SK-N-SH treated with all-trans-retinoic acid at 6 μM for 48 hours (cell line): ENCODE measurements at regions not wholly inside any gene's neighbourhood (a gene's known extent, or its start where the extent isn't known, plus 50 kb on each side); places are given as distances from the start of the nearest gene placed in this dataset.

Source experiments
- ATAC-seq: fragments of 200-7000 bp; cut with Tn5 transposase; 3 replicates; pipeline ENCODE4 v1.9.1; 2020; ENCODE audit warnings: mild to moderate bottlenecking, moderate library complexity
- ARNTL ChIP-seq: fragments of 450-650 bp; formaldehyde crosslinking; IDR thresholded peaks from 2 replicates; pipeline ENCODE4 v1.5.0; 2020; ENCODE audit warnings: low read depth, mild to moderate bottlenecking, moderate library complexity, borderline replicate concordance
- CSDC2 ChIP-seq: fragments of 250-450 bp; sonication (Bioruptor Pico); IDR thresholded peaks from 2 replicates; pipeline ENCODE4 v1.5.0; 2020; ENCODE audit warnings: mild to moderate bottlenecking, moderate library complexity
- ESRRG ChIP-seq: fragments of 250-450 bp; sonication (Bioruptor Pico); IDR thresholded peaks from 2 replicates; pipeline ENCODE4 v1.6.1; 2021; ENCODE audit warnings: mild to moderate bottlenecking
- GLIS3 ChIP-seq: fragments of 250-450 bp; sonication (Bioruptor Pico); IDR thresholded peaks from 2 replicates; pipeline ENCODE4 v1.5.0; 2020; ENCODE audit warnings: mild to moderate bottlenecking, moderate library complexity
- ISL1 ChIP-seq: fragments of 250-450 bp; sonication (Bioruptor Pico); IDR thresholded peaks from 2 replicates; pipeline ENCODE4 v2.1.2; 2022; ENCODE audit warnings: mild to moderate bottlenecking, moderate library complexity
- OSR1 ChIP-seq: fragments of 250-450 bp; sonication (Bioruptor Pico); IDR thresholded peaks from 2 replicates; pipeline ENCODE4 v1.8.0; 2022; ENCODE audit warnings: moderate library complexity, mild to moderate bottlenecking, inconsistent platforms
- PATZ1 ChIP-seq: fragments of 250-450 bp; sonication (Bioruptor Pico); IDR thresholded peaks from 2 replicates; pipeline ENCODE4 v1.8.0; 2020; ENCODE audit warnings: mild to moderate bottlenecking, moderate library complexity, borderline replicate concordance
- POU6F1 ChIP-seq: fragments of 250-450 bp; sonication (Bioruptor Pico); IDR thresholded peaks from 2 replicates; pipeline ENCODE4 v1.8.0; 2021; ENCODE audit warnings: low read depth, mild to moderate bottlenecking, moderate library complexity, borderline replicate concordance
- PPARA ChIP-seq: fragments of 250-450 bp; sonication (Bioruptor Pico); IDR thresholded peaks from 2 replicates; pipeline ENCODE4 v1.5.0; 2020; ENCODE audit warnings: mild to moderate bottlenecking, borderline replicate concordance
- RARB ChIP-seq: fragments of 250-450 bp; sonication (Bioruptor Pico); IDR thresholded peaks from 2 replicates; pipeline ENCODE4 v1.8.0; 2021; ENCODE audit warnings: mild to moderate bottlenecking, moderate library complexity
- TCF4 ChIP-seq: fragments of 250-450 bp; sonication (Bioruptor Pico); IDR thresholded peaks from 2 replicates; pipeline ENCODE4 v1.8.0; 2021; ENCODE audit warnings: mild to moderate bottlenecking, moderate library complexity, borderline replicate concordance
- TOX ChIP-seq: fragments of 250-450 bp; sonication (Bioruptor Pico); IDR thresholded peaks from 2 replicates; pipeline ENCODE4 v1.8.0; 2021; ENCODE audit warnings: mild to moderate bottlenecking, moderate library complexity, borderline replicate concordance
- TSHZ2 ChIP-seq: fragments of 250-450 bp; sonication (Bioruptor Pico); IDR thresholded peaks from 2 replicates; pipeline ENCODE4 v1.5.0; 2020; ENCODE audit warnings: mild to moderate bottlenecking, moderate library complexity
- ZC3H10 ChIP-seq: fragments of 250-450 bp; sonication (Bioruptor Pico); IDR thresholded peaks from 2 replicates; pipeline ENCODE4 v1.5.1; 2021; ENCODE audit warnings: mild to moderate bottlenecking, moderate library complexity
- ZFP3 ChIP-seq: fragments of 250-450 bp; sonication (Bioruptor Pico); IDR thresholded peaks from 2 replicates; pipeline ENCODE4 v1.5.0; 2020; ENCODE audit warnings: mild to moderate bottlenecking, moderate library complexity
- ZFP30 ChIP-seq: fragments of 450-650 bp; formaldehyde crosslinking; IDR thresholded peaks from 2 replicates; pipeline ENCODE4 v1.5.0; 2022; ENCODE audit warnings: mild to moderate bottlenecking, moderate library complexity
- ZNF565 ChIP-seq: fragments of 450-650 bp; formaldehyde crosslinking; conservative IDR thresholded peaks from 2 replicates; pipeline ENCODE4 v1.5.0; 2020; ENCODE audit warnings: low read depth, mild to moderate bottlenecking, moderate library complexity
- ZNF8 ChIP-seq: fragments of 450-650 bp; formaldehyde crosslinking; IDR thresholded peaks from 2 replicates; pipeline ENCODE4 v1.5.0; 2020; ENCODE audit warnings: mild to moderate bottlenecking, moderate library complexity
- TF ChIP-seq, protein P1 (sequence below): fragments of 250-450 bp; sonication (Bioruptor Pico); IDR thresholded peaks from 2 replicates; pipeline ENCODE4 v1.5.1; 2021; ENCODE audit warnings: mild to moderate bottlenecking, moderate library complexity
- TF ChIP-seq, protein P2 (sequence below): fragments of 250-450 bp; sonication (Bioruptor Pico); IDR thresholded peaks from 2 replicates; pipeline ENCODE4 v1.5.1; 2020; ENCODE audit warnings: low read depth, mild to moderate bottlenecking, moderate library complexity

- TF ChIP-seq GLIS3 (CRISPR knock-in tag) (no peak), TCF4 (CRISPR knock-in tag) (no peak), TOX (CRISPR knock-in tag) (no peak), ZFP30 (CRISPR knock-in tag) (no peak), OSR1 (CRISPR knock-in tag) (no peak), ISL1 (no peak), ZNF565 (CRISPR knock-in tag) (no peak), TSHZ2 (no peak), CSDC2 (CRISPR knock-in tag) (no peak), ZNF8 (CRISPR knock-in tag) (no peak), ZC3H10 (CRISPR knock-in tag) (no peak), RARB (CRISPR knock-in tag) (no peak), ARNTL (CRISPR knock-in tag) (no peak), ESRRG (CRISPR knock-in tag) (no peak), PATZ1 (no peak), ZFP3 (CRISPR knock-in tag) (no peak), PPARA (CRISPR knock-in tag) (no peak), POU6F1 (CRISPR knock-in tag) (no peak)
- TF ChIP-seq, protein P1, sequence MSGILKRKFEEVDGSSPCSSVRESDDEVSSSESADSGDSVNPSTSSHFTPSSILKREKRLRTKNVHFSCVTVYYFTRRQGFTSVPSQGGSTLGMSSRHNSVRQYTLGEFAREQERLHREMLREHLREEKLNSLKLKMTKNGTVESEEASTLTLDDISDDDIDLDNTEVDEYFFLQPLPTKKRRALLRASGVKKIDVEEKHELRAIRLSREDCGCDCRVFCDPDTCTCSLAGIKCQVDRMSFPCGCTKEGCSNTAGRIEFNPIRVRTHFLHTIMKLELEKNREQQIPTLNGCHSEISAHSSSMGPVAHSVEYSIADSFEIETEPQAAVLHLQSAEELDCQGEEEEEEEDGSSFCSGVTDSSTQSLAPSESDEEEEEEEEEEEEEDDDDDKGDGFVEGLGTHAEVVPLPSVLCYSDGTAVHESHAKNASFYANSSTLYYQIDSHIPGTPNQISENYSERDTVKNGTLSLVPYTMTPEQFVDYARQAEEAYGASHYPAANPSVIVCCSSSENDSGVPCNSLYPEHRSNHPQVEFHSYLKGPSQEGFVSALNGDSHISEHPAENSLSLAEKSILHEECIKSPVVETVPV (CRISPR knock-in tag) = no peak
- no peak for ATAC-seq
Observed at GRCh38 chr16:26335236-26335853, 643.6 kb downstream of the HS3ST4 start.

GRCh38 chr16:26342621-26343020 is 650.9 kb downstream of the HS3ST4 start:
- ATAC-seq = no peak
- TF ChIP-seq ZFP30 (CRISPR knock-in tag) (no peak), ZNF8 (CRISPR knock-in tag) (no peak), TOX (CRISPR knock-in tag) (no peak), GLIS3 (CRISPR knock-in tag) (no peak), CSDC2 (CRISPR knock-in tag) (no peak), ZC3H10 (CRISPR knock-in tag) (no peak), TCF4 (CRISPR knock-in tag) (no peak)
- TF ChIP-seq, protein P1 (CRISPR knock-in tag) = no peak
- TF ChIP-seq, protein P2, sequence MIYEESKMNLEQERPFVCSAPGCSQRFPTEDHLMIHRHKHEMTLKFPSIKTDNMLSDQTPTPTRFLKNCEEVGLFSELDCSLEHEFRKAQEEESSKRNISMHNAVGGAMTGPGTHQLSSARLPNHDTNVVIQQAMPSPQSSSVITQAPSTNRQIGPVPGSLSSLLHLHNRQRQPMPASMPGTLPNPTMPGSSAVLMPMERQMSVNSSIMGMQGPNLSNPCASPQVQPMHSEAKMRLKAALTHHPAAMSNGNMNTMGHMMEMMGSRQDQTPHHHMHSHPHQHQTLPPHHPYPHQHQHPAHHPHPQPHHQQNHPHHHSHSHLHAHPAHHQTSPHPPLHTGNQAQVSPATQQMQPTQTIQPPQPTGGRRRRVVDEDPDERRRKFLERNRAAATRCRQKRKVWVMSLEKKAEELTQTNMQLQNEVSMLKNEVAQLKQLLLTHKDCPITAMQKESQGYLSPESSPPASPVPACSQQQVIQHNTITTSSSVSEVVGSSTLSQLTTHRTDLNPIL (CRISPR knock-in tag) = no peak
